ENCODE measurements at regions not wholly inside any gene's neighbourhood (a gene's known extent, or its start where the extent isn't known, plus 50 kb on each side); places are given as distances from the start of the nearest gene placed in this dataset.
"Not testable (repeated sequence)": the region's sequence is repeated elsewhere in the genome, so short reads cannot be mapped to it uniquely, and the experiment has no call there.

GRCh38 chr20:53804920-53805894, 211.6 kb upstream of the ZNF217 start:
- Histone ChIP-seq H3K4me1 (ENCODE audit: control insufficient read depth in 4 of 4, insufficient read depth in 4 of 4, low read length in 3 of 4) (peaks cover 0 to 5% (median 1%) of the 10 kb centered on the region in 4 donors), H3K4me3 (ENCODE audit: low read depth in 1 of 3, low read length in 3 of 3) (no peak overlapping the region), H3K27ac (ENCODE audit: low read depth in 1 of 2, low read length in 2 of 2) (no peak overlapping the region), H3K9me3 (ENCODE audit: control insufficient read depth in 4 of 4, low read length in 3 of 4) (no peaks in the 10 kb centered on the region), H3K27me3 (ENCODE audit: control insufficient read depth in 4 of 4, insufficient read depth in 4 of 4, low read length in 3 of 4) (no peaks in the 10 kb centered on the region), H3K9ac (ENCODE audit: low read depth in 1 of 2, low read length in 2 of 2) (no peak overlapping the region), H3K36me3 (ENCODE audit: control insufficient read depth in 4 of 4, insufficient read depth in 3 of 4, low read depth in 1 of 4, low read length in 3 of 4) (no peaks in the 10 kb centered on the region)
- no peak for TF ChIP-seq FOXA2 (IDR thresholded peaks at IDR 0.05)
- no peak for TF ChIP-seq HNF4G (IDR thresholded peaks at IDR 0.05)
- TF ChIP-seq NR2F2 (IDR thresholded peaks at IDR 0.05): no peak
- TF ChIP-seq REST (IDR thresholded peaks at IDR 0.05): no peak
- no peak for TF ChIP-seq YY1 (IDR thresholded peaks at IDR 0.05)
- TF ChIP-seq ZBTB33 (IDR thresholded peaks at IDR 0.05): no peak
- TF ChIP-seq GABPA (IDR thresholded peaks at IDR 0.05 in 1 of 2, conservative IDR thresholded peaks at IDR 0.05 in 1 of 2): no peak
- 77% methylated on average over 8 of the region's 8 CpGs for WGBS
- no peak for DNase-seq (ENCODE audit: low spot score)

GRCh38 chr20:53804308-53804707, 210.7 kb upstream of the ZNF217 start:
- DNase-seq (ENCODE audit: low spot score); H3K36me3 ChIP-seq (ENCODE audit: control insufficient read depth in 4 of 4, insufficient read depth in 3 of 4, low read depth in 1 of 4, low read length in 3 of 4); H3K4me3 ChIP-seq (ENCODE audit: low read depth in 1 of 3, low read length in 3 of 3); H3K4me1 ChIP-seq (ENCODE audit: control insufficient read depth in 4 of 4, insufficient read depth in 4 of 4, low read length in 3 of 4); H3K9me3 ChIP-seq (ENCODE audit: control insufficient read depth in 4 of 4, low read length in 3 of 4); H3K27ac ChIP-seq (ENCODE audit: low read depth in 1 of 2, low read length in 2 of 2); H3K9ac ChIP-seq (ENCODE audit: low read depth in 1 of 2, low read length in 2 of 2); H3K27me3 ChIP-seq (ENCODE audit: control insufficient read depth in 4 of 4, insufficient read depth in 4 of 4, low read length in 3 of 4): not testable (repeated sequence)
- 86% methylated on average over 7 of the region's 7 CpGs for WGBS

- TF ChIP-seq YY1 (IDR thresholded peaks at IDR 0.05): no peak
- TF ChIP-seq JUND (IDR thresholded peaks at IDR 0.05): no peak
- no peak for TF ChIP-seq TAF1 (conservative IDR thresholded peaks at IDR 0.05)
- no peak for TF ChIP-seq HNF4A (conservative IDR thresholded peaks at IDR 0.05)
- no peak for TF ChIP-seq ATF3 (IDR thresholded peaks at IDR 0.05)
- TF ChIP-seq CTCF (IDR thresholded peaks at IDR 0.05; ENCODE audit: low read depth, low read length, missing input control): no peak
- no peak for TF ChIP-seq GABPA (IDR thresholded peaks at IDR 0.05 in 1 of 2, conservative IDR thresholded peaks at IDR 0.05 in 1 of 2)
- TF ChIP-seq ZBTB33 (IDR thresholded peaks at IDR 0.05): no peak
- no peak for TF ChIP-seq FOXA1 (IDR thresholded peaks at IDR 0.05)
- H3K9ac ChIP-seq (ENCODE audit: low read depth in 1 of 2, low read length in 2 of 2): no peak overlapping the region
- H3K27me3 ChIP-seq (ENCODE audit: control insufficient read depth in 4 of 4, insufficient read depth in 4 of 4, low read length in 3 of 4): no peaks in the 10 kb centered on the region
- WGBS: 89% methylated on average over 6 of the region's 6 CpGs
- no peaks in the 10 kb centered on the region for H3K36me3 ChIP-seq (ENCODE audit: control insufficient read depth in 4 of 4, insufficient read depth in 3 of 4, low read depth in 1 of 4, low read length in 3 of 4)
- H3K4me3 ChIP-seq (ENCODE audit: low read depth in 1 of 3, low read length in 3 of 3): no peak overlapping the region
- no peaks in the 10 kb centered on the region for H3K9me3 ChIP-seq (ENCODE audit: control insufficient read depth in 4 of 4, low read length in 3 of 4)
- no peak for DNase-seq (ENCODE audit: low spot score)
- H3K4me1 ChIP-seq (ENCODE audit: control insufficient read depth in 4 of 4, insufficient read depth in 4 of 4, low read length in 3 of 4): peaks cover 0 to 5% (median 1%) of the 10 kb centered on the region in 4 donors
- no peak overlapping the region for H3K27ac ChIP-seq (ENCODE audit: low read depth in 1 of 2, low read length in 2 of 2)
Measured at GRCh38 chr20:53803492-53804155, 210.0 kb upstream of the ZNF217 start.

Data from liver (tissue), 8 donors.